Neural progenitor cell (in vitro differentiated cells): ENCODE measurements at regions not wholly inside any gene's neighbourhood (a gene's known extent, or its start where the extent isn't known, plus 50 kb on each side); places are given as distances from the start of the nearest gene placed in this dataset.

Experiments used
- EZH2 ChIP-seq: fragments of 200-600 bp; sonication (generic); IDR thresholded peaks from 2 replicates; pipeline ENCODE4 v1.6.1; 2017; ENCODE audit warnings: antibody characterized with exemption, mild to moderate bottlenecking, moderate library complexity
- EZH2phosphoT487 ChIP-seq: fragments of 200-600 bp; sonication (generic); IDR thresholded peaks from 2 replicates; pipeline ENCODE4 v1.6.1; 2017; ENCODE audit warnings: antibody characterized with exemption
- TF ChIP-seq, protein P1 (sequence below): fragments of 200-600 bp; sonication (generic); IDR thresholded peaks from 2 replicates; pipeline ENCODE4 v1.5.1; 2017; ENCODE audit warnings: antibody characterized with exemption, mild to moderate bottlenecking

- TF ChIP-seq, protein P1, sequence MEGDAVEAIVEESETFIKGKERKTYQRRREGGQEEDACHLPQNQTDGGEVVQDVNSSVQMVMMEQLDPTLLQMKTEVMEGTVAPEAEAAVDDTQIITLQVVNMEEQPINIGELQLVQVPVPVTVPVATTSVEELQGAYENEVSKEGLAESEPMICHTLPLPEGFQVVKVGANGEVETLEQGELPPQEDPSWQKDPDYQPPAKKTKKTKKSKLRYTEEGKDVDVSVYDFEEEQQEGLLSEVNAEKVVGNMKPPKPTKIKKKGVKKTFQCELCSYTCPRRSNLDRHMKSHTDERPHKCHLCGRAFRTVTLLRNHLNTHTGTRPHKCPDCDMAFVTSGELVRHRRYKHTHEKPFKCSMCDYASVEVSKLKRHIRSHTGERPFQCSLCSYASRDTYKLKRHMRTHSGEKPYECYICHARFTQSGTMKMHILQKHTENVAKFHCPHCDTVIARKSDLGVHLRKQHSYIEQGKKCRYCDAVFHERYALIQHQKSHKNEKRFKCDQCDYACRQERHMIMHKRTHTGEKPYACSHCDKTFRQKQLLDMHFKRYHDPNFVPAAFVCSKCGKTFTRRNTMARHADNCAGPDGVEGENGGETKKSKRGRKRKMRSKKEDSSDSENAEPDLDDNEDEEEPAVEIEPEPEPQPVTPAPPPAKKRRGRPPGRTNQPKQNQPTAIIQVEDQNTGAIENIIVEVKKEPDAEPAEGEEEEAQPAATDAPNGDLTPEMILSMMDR = no peak
- no peak for TF ChIP-seq EZH2
- no peak for TF ChIP-seq EZH2phosphoT487
Observed at GRCh38 chr13:50196118-50196517, 180.9 kb downstream of the KCNRG start.
